Neural cell (in vitro differentiated cells): ENCODE measurements at regions not wholly inside any gene's neighbourhood (a gene's known extent, or its start where the extent isn't known, plus 50 kb on each side); places are given as distances from the start of the nearest gene placed in this dataset.

Experiments used
- POLR2AphosphoS5 ChIP-seq: IDR thresholded peaks from 2 replicates; pipeline ENCODE4 v1.6.1; 2012
- TAF1 ChIP-seq: IDR thresholded peaks from 2 replicates; pipeline ENCODE4 v1.6.1; 2012; ENCODE audit warnings: low read depth
- TF ChIP-seq, protein P1 (sequence below): fragments of 450-650 bp; IDR thresholded peaks from 2 replicates; pipeline ENCODE4 v1.5.1; 2014; ENCODE audit warnings: antibody characterized with exemption, mild to moderate bottlenecking, moderate library complexity; ENCODE audit not compliant: poor library complexity, severe bottlenecking
- TF ChIP-seq, protein P2 (sequence below): IDR thresholded peaks from 2 replicates; pipeline ENCODE4 v1.6.1; 2012; ENCODE audit warnings: borderline replicate concordance

DNA sequence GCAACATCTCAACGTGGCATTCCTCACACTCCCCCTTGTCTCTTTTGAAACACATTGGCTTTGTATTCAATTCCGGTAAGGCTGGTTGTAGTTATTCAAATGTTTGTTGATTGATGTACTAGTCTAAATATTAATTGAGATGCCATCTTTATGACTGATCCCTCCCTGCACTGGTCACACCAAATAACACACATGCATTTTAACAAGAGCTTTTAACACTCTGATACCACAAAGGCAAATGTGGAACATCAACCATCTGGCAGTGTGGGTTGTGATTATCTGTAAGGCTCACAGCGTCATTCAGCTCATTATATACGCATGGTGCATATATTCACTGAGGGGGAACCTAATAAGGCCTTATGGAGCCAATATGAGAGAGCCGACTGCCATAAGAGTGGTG lies 305.0 kb downstream of the TENT4A start:
- TF ChIP-seq, protein P1, sequence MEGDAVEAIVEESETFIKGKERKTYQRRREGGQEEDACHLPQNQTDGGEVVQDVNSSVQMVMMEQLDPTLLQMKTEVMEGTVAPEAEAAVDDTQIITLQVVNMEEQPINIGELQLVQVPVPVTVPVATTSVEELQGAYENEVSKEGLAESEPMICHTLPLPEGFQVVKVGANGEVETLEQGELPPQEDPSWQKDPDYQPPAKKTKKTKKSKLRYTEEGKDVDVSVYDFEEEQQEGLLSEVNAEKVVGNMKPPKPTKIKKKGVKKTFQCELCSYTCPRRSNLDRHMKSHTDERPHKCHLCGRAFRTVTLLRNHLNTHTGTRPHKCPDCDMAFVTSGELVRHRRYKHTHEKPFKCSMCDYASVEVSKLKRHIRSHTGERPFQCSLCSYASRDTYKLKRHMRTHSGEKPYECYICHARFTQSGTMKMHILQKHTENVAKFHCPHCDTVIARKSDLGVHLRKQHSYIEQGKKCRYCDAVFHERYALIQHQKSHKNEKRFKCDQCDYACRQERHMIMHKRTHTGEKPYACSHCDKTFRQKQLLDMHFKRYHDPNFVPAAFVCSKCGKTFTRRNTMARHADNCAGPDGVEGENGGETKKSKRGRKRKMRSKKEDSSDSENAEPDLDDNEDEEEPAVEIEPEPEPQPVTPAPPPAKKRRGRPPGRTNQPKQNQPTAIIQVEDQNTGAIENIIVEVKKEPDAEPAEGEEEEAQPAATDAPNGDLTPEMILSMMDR, result no peak
- peak; percentile 57 for TF ChIP-seq POLR2AphosphoS5
- no peak for TF ChIP-seq TAF1
- TF ChIP-seq, protein P2, sequence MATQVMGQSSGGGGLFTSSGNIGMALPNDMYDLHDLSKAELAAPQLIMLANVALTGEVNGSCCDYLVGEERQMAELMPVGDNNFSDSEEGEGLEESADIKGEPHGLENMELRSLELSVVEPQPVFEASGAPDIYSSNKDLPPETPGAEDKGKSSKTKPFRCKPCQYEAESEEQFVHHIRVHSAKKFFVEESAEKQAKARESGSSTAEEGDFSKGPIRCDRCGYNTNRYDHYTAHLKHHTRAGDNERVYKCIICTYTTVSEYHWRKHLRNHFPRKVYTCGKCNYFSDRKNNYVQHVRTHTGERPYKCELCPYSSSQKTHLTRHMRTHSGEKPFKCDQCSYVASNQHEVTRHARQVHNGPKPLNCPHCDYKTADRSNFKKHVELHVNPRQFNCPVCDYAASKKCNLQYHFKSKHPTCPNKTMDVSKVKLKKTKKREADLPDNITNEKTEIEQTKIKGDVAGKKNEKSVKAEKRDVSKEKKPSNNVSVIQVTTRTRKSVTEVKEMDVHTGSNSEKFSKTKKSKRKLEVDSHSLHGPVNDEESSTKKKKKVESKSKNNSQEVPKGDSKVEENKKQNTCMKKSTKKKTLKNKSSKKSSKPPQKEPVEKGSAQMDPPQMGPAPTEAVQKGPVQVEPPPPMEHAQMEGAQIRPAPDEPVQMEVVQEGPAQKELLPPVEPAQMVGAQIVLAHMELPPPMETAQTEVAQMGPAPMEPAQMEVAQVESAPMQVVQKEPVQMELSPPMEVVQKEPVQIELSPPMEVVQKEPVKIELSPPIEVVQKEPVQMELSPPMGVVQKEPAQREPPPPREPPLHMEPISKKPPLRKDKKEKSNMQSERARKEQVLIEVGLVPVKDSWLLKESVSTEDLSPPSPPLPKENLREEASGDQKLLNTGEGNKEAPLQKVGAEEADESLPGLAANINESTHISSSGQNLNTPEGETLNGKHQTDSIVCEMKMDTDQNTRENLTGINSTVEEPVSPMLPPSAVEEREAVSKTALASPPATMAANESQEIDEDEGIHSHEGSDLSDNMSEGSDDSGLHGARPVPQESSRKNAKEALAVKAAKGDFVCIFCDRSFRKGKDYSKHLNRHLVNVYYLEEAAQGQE, result no peak
